ENCODE measurements at regions not wholly inside any gene's neighbourhood (a gene's known extent, or its start where the extent isn't known, plus 50 kb on each side); places are given as distances from the start of the nearest gene placed in this dataset.

DNA sequence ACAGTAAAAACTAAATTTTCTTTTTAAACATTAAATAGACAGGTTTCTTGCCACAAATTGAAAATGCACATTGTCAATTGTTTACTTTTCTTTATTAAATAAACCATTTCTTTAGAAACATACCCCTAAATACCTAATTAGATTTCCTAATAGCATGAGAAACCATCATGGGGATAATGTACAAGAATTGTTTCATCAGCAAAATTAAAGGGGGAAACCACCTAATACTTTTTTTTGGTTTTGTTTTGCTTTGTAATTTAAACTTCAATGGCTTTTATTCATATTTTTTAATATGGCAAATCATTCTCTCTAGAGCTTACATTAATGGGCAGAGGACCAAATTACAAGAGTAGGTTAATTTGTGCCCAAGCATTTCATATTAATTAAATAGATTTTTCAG is 987.9 kb downstream of the EPHA7 start:
- intact Hi-C loops (cut with micrococcal nuclease; ENCODE audit: unreplicated experiment) = no loop called here
- H3K27me3 ChIP-seq (replicated peaks; ENCODE audit: insufficient read depth, low read depth, low read length, poor library complexity) = no peaks in the 10 kb centered on the region
- ChIA-PET POLR2A (ENCODE audit: low non-redundant PET) (no interaction called here), CTCF (no interaction called here)
- H3K9me3 ChIP-seq (ENCODE audit: low read depth, low read length, poor library complexity, severe bottlenecking) = no peaks in the 10 kb centered on the region
- H3K36me3 ChIP-seq (ENCODE audit: insufficient read depth, low read length, poor library complexity, severe bottlenecking) = no peaks in the 10 kb centered on the region
- H3K4me3 ChIP-seq (ENCODE audit: low read depth, low read length, poor library complexity, severe bottlenecking) = no peak overlapping the region
- no peaks in the 10 kb centered on the region for H3K4me1 ChIP-seq (ENCODE audit: insufficient read depth, low read length, poor library complexity, severe bottlenecking)
- H3K27ac ChIP-seq (ENCODE audit: low read depth, low read length, poor library complexity, severe bottlenecking) = no peak overlapping the region
- no TSS peak for BruUV-seq (replicated peaks)
- DNase-seq (ENCODE audit: low spot score) = no peak
- no peak for TF ChIP-seq EZH2 (IDR thresholded peaks at IDR 0.05; ENCODE audit: borderline replicate concordance, low read depth, low read length, poor library complexity, severe bottlenecking)
- no peak for TF ChIP-seq CTCF (conservative IDR thresholded peaks at IDR 0.05; ENCODE audit: low read depth, low read length)

- Histone ChIP-seq H3K4me1 (ENCODE audit: insufficient read depth, low read length, poor library complexity, severe bottlenecking) (no peaks in the 10 kb centered on the region), H3K9me3 (ENCODE audit: low read depth, low read length, poor library complexity, severe bottlenecking) (no peaks in the 10 kb centered on the region), H3K4me3 (ENCODE audit: low read depth, low read length, poor library complexity, severe bottlenecking) (no peak overlapping the region), H3K27me3 (replicated peaks; ENCODE audit: insufficient read depth, low read depth, low read length, poor library complexity) (no peaks in the 10 kb centered on the region), H3K27ac (ENCODE audit: low read depth, low read length, poor library complexity, severe bottlenecking) (no peak overlapping the region), H3K36me3 (ENCODE audit: insufficient read depth, low read length, poor library complexity, severe bottlenecking) (no peaks in the 10 kb centered on the region)
- ChIA-PET CTCF (no interaction called here), POLR2A (ENCODE audit: low non-redundant PET) (no interaction called here)
- TF ChIP-seq EZH2 (IDR thresholded peaks at IDR 0.05; ENCODE audit: borderline replicate concordance, low read depth, low read length, poor library complexity, severe bottlenecking) (no peak), CTCF (conservative IDR thresholded peaks at IDR 0.05; ENCODE audit: low read depth, low read length) (no peak)
- BruUV-seq (replicated peaks) = no TSS peak
- no peak for DNase-seq (ENCODE audit: low spot score)
- intact Hi-C loops (cut with micrococcal nuclease; ENCODE audit: unreplicated experiment) = no loop called here
Measured at GRCh38 chr6:92428448-92428847, 990.9 kb downstream of the EPHA7 start.

GRCh38 chr6:92427453-92427852 is 991.9 kb downstream of the EPHA7 start:
- no TSS peak for BruUV-seq (replicated peaks)
- ChIA-PET CTCF (no interaction called here), POLR2A (ENCODE audit: low non-redundant PET) (no interaction called here)
- Histone ChIP-seq H3K27ac (ENCODE audit: low read depth, low read length, poor library complexity, severe bottlenecking) (no peak overlapping the region), H3K4me3 (ENCODE audit: low read depth, low read length, poor library complexity, severe bottlenecking) (no peak overlapping the region), H3K9me3 (ENCODE audit: low read depth, low read length, poor library complexity, severe bottlenecking) (no peaks in the 10 kb centered on the region), H3K4me1 (ENCODE audit: insufficient read depth, low read length, poor library complexity, severe bottlenecking) (no peaks in the 10 kb centered on the region), H3K27me3 (replicated peaks; ENCODE audit: insufficient read depth, low read depth, low read length, poor library complexity) (no peaks in the 10 kb centered on the region), H3K36me3 (ENCODE audit: insufficient read depth, low read length, poor library complexity, severe bottlenecking) (no peaks in the 10 kb centered on the region)
- DNase-seq (ENCODE audit: low spot score) = no peak
- intact Hi-C loops (cut with micrococcal nuclease; ENCODE audit: unreplicated experiment) = no loop called here
- TF ChIP-seq CTCF (conservative IDR thresholded peaks at IDR 0.05; ENCODE audit: low read depth, low read length) (no peak), EZH2 (IDR thresholded peaks at IDR 0.05; ENCODE audit: borderline replicate concordance, low read depth, low read length, poor library complexity, severe bottlenecking) (no peak)

Data from A673 (cell line).